GM21825 (cell line): ENCODE measurements at regions not wholly inside any gene's neighbourhood (a gene's known extent, or its start where the extent isn't known, plus 50 kb on each side); places are given as distances from the start of the nearest gene placed in this dataset.

Experiments
- ATAC-seq: cut with Tn5 transposase; IDR thresholded peaks from one replicate; pipeline ENCODE4 v1.9.1; 2021; ENCODE audit warnings: mild to moderate bottlenecking, moderate library complexity; ENCODE audit not compliant: unreplicated experiment

DNA sequence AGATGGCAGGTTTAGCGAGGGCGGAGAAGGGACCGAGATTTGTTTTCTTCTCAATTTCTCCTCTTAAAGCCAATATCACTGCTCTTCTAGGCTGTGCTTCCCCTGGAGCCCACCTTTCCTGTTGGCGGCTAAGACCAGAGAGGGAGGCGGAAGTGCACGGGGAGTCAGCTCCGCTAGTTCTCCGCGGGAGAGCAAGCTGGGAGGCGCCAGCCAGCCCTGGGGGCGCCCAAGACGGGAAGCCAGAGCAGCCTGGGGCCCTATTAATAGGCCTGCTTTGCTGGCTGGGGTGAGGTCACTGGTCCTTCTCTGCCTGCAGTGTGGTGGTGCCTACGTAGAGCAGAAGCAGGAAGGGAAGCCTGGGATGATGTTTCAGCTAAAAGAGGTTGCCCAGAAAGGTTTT, 61.6 kb downstream of the LSM5 start:
- ATAC-seq: no peak

DNA sequence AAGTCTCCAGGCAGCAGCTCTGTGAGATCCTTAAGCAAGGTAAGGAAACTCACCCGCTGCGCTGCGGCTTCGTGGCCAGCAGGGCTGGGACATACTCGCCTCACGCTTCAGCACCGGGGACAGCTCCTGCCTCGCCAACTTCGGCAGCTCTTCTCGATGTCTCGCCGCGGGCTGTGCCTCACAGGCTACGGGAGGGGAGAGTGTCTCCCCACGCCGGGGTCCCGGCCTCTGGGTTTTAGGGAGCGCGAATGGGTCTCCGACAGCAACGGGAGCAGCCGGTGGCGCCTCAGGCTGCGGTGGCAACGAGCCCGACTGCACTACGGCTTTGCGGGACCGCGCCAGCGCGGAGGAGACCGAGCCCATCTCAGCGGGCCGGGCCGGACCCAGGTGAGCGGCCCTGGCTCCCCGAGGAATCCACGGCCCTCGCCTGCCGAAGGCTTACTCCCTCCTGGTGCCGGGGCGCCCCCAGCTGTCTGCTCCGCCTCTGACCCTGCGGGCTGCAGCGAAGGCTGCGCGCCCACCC, 62.4 kb downstream of the LSM5 start:
- ATAC-seq: peak; percentile 78

DNA sequence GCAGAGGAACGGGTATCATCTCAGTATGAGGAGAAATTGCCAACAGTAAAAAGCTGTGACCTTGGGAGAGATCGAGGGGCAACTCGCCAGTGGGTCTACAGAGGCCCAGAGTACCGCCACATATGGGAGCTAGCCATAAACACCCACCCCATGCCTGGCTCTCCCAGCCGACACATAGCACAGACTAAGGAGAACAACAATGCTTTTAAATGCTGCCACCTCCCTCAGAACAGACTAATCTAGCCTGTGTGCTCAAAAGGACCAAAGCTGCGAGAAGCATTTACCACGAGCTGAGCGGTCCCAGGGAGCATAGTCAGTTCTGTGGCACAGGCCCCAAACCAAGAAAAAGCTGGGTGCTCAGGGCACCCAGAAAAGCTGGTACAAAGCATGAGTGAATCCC, 73.3 kb downstream of the LSM5 start:
- no peak for ATAC-seq

DNA sequence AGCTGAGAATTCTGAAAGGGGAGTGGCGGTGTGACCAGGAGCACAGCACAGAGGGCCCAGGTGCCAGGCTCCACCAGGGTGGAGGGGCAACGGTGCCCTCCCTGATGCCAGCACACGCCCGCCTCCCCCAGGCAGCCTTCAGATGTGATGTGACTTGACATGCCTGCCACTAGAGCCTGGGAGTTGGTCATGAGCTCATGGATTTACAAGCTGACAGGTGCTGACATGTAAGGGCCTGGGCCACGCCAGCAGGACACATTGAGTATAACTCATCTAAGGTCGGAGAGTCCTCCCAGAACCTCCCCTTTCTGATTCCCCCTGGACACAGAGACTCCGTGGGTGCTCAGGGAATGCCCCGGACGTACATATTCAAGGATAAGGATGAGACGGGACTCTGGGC, 74.2 kb downstream of the LSM5 start:
- no peak for ATAC-seq

- ATAC-seq: no peak
These were observed 74.7 kb downstream of the LSM5 start for GRCh38 chr7:32415519-32415918.

GRCh38 chr7:32412471-32412870, 77.7 kb downstream of the LSM5 start:
- ATAC-seq: no peak

DNA sequence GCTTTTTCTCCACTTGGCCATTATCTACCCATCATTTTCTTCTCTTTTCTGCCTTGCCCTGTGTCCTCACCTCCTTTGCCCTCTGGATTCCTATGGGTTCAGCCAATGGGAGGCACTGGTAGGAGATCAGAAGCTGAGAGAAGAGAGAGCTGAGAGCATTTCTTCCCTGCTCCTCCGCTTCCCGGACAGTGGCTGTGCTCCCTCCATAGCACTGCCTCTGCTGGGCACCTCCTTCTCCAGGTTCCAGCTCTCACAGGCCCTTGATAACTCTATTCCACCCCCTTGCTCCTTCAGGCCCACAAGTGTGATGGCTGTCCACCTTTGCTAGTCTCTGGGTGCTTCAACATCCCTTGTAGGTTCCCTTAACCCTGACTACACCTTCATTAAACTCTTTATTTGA, 79.6 kb downstream of the LSM5 start:
- ATAC-seq: no peak

DNA sequence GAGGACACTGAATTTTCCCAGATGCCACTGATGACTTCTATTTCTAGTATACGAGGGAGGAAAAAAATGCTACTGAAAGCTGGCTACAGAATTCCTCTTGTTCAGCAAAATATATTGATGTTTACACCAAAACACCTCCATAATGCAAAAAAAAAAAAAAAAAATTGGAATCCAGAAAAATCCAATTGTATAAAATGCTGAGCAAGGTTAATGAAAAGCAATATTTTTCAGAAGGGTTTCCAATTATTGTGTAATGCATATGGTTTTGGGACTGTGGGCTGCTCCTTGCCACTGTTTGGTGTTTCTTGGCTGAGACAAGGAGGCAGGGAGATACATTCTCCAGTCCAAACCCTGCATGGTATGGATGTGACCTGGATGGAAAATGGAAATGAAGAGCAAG, 83.8 kb downstream of the LSM5 start:
- no peak for ATAC-seq

- ATAC-seq: no peak
These were observed 86.5 kb downstream of the LSM5 start for GRCh38 chr7:32403463-32404229.

GRCh38 chr7:32400676-32401075, 89.5 kb downstream of the LSM5 start:
- ATAC-seq: no peak

GRCh38 chr7:32399311-32399710, 90.9 kb downstream of the LSM5 start:
- ATAC-seq: no peak

DNA sequence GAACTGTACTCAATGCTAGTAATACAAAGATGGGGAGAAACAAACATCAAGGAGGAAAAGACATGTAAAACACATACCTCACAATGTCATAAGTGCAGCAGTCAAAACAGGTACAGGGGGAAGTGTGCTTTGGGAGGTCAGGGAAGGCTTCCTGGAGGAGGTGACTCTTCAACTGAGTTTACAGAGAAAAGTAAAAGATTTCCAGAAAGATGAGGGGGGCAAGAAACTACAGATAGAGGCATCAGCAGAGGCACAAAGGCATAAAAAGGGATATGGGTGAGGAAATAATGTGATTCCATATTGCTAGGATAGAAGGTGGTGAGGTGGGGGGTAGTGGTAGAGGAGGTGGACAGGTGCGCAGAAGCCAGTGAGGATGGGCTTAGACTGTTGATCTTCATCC, 95.0 kb downstream of the LSM5 start:
- no peak for ATAC-seq

DNA sequence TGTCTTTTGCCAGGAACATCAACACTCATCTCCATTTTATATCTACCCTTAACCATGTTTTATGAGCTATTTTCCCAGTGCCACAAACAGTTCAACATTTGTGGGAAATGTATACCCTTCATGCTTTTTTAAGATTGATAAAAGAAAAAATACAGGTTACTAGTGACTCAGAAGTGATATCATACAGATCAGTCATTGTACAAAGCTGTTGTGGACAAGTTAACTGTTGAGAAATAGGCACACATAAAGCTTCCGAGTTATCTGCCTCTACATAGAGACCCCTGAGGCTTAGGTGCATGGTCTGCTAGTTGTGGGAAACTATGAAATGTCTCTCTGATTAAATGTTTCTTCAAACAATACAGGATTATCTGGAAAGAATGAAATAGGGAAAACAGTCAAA, 96.3 kb downstream of the LSM5 start:
- no peak for ATAC-seq

- no peak for ATAC-seq
These were observed 100.0 kb downstream of the LSM5 start for GRCh38 chr7:32390210-32390609.

- no peak for ATAC-seq
These were observed 104.7 kb downstream of the LSM5 start for GRCh38 chr7:32385316-32385956.

- ATAC-seq: no peak
These were observed 109.1 kb downstream of the LSM5 start for GRCh38 chr7:32381024-32381601.

GRCh38 chr7:32379510-32380112, 110.6 kb downstream of the LSM5 start:
- no peak for ATAC-seq

- ATAC-seq: no peak
These were observed 111.2 kb downstream of the LSM5 start for GRCh38 chr7:32378988-32379387.

DNA sequence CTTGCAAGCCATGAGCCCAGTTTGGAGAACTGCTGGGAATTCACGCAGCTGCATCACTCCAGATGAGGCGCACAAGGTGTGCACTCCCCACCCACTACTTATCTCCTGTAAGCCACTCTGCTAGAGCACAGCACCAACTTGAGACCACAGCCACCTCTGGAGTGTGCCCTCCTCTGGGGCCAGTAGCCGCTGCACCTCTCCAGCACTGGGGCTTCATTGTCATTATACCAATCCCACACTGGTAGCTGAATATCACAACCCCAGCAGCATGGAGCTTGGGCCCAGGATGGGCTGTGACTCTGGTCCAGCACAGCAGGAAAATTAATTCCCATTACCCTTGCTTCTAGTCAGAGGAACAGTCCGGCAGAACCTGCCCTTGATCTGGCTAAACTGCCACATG, 125.6 kb downstream of the LSM5 start:
- ATAC-seq: no peak

DNA sequence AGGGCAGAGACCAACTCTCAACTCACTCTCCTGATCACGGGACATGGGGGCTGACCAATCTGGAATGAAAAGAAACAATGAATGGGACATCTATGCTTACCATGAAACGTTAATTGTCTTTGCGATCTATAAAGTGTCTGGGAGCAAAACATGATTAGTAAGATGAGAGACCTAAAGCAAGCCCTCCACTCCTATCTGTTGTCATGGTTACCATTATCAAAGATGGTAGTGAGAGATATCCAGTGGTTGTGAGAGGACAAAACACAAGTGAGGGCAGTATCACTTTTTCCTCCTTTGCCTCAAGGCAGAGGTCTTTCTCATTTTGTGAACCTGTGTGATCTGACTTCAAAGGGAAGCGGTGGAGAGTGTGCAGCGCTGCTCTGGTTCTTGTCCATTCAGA, 130.1 kb downstream of the LSM5 start:
- no peak for ATAC-seq

DNA sequence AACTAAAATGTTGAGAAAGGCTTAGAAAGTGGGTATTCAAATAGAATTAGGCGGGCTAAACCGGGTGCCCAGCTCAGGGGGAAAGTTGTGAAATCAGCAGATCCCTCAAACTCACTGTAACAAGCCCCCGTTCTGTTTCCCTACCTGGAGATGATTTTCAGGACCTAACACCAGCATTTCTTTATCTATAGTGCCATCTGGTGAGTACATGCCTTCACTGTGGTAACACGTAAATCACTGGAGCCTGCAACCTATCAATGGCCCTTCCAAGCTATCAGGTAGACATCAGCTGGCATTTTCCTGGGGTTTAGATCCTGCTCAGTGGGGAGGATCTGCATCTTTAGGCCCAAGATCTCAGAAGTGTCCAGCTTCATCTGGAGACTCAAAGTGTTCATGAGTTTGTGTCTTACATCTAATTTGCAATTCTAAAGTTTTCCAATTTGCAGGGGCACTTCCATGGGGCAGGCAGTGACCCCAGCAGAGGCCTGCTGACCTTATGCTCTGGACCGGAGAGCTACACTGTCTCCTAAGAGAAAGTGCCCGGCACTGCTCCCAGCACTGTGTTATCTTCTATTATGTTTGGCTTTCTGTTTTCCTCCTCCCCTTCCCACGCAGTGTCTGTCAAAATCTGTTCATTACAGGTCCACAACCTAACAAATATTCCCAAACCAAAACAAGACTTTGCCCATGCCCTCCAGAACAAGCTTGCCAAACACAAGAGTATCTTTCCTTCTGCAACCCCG, 132.5 kb downstream of the LSM5 start:
- no peak for ATAC-seq
